B cell (primary cell): ENCODE measurements at regions not wholly inside any gene's neighbourhood (a gene's known extent, or its start where the extent isn't known, plus 50 kb on each side); places are given as distances from the start of the nearest gene placed in this dataset.

ENCODE experiments used
- CTCF ChIP-seq: fragments of 200-600 bp; IDR thresholded peaks from one replicate; pipeline ENCODE4 v1.8.0; 2022; ENCODE audit warnings: antibody characterized with exemption, mild to moderate bottlenecking
- EZH2 ChIP-seq: IDR thresholded peaks from 2 replicates; pipeline ENCODE4 v1.6.1; 2012; ENCODE audit warnings: borderline replicate concordance, low read depth, mild to moderate bottlenecking, moderate library complexity, low read length; ENCODE audit not compliant: insufficient read depth, poor library complexity, severe bottlenecking

GRCh38 chr3:25992606-25993005 is 202.7 kb downstream of the OXSM start:
- TF ChIP-seq CTCF (no peak), EZH2 (no peak)
